ENCODE measurements at regions not wholly inside any gene's neighbourhood (a gene's known extent, or its start where the extent isn't known, plus 50 kb on each side); places are given as distances from the start of the nearest gene placed in this dataset.

- DNase-seq: no peak
These were observed 417.5 kb upstream of the HS6ST1 start for GRCh38 chr2:128736046-128736688.

GRCh38 chr2:128736689-128737545, 418.2 kb upstream of the HS6ST1 start:
- peak; percentile 50 for DNase-seq

- no peak for DNase-seq
These were observed 418.8 kb upstream of the HS6ST1 start for GRCh38 chr2:128737546-128737826.

GRCh38 chr2:128738446-128739110, 419.9 kb upstream of the HS6ST1 start:
- no peak for DNase-seq

GRCh38 chr2:128742467-128742866, 423.8 kb upstream of the HS6ST1 start:
- no peak for DNase-seq

- DNase-seq: no peak
These were observed 427.3 kb upstream of the HS6ST1 start for GRCh38 chr2:128745946-128746345.

- no peak for DNase-seq
These were observed 427.7 kb upstream of the HS6ST1 start for GRCh38 chr2:128746356-128746755.

- no peak for DNase-seq
These were observed 429.7 kb upstream of the HS6ST1 start for GRCh38 chr2:128748336-128748735.

GRCh38 chr2:128748835-128749605, 430.4 kb upstream of the HS6ST1 start:
- no peak for DNase-seq

- DNase-seq: no peak
These were observed 431.9 kb upstream of the HS6ST1 start for GRCh38 chr2:128750328-128751165.

- no peak for DNase-seq
These were observed 433.1 kb upstream of the HS6ST1 start for GRCh38 chr2:128751746-128752145.

- no peak for DNase-seq
These were observed 434.1 kb upstream of the HS6ST1 start for GRCh38 chr2:128752691-128753263.

- DNase-seq: no peak
These were observed 434.7 kb upstream of the HS6ST1 start for GRCh38 chr2:128753321-128753720.

- DNase-seq: no peak
These were observed 435.1 kb upstream of the HS6ST1 start for GRCh38 chr2:128753800-128754199.

- no peak for DNase-seq
These were observed 435.6 kb upstream of the HS6ST1 start for GRCh38 chr2:128754246-128754724.

GRCh38 chr2:128755695-128756364, 437.2 kb upstream of the HS6ST1 start:
- no peak for DNase-seq

GRCh38 chr2:128756365-128756717, 437.7 kb upstream of the HS6ST1 start:
- DNase-seq: no peak

- no peak for DNase-seq
These were observed 447.1 kb upstream of the HS6ST1 start for GRCh38 chr2:128765811-128766210.

- DNase-seq: no peak
These were observed 449.4 kb upstream of the HS6ST1 start for GRCh38 chr2:128768041-128768440.

GRCh38 chr2:128769457-128770142, 450.9 kb upstream of the HS6ST1 start:
- no peak for DNase-seq

Data from stimulated activated CD4-positive, alpha-beta T cell treated with anti-CD3 and anti-CD28 coated beads, Interleukin-12 subunit alpha, Interleukin-12 subunit beta, amount 100 ng/mL, for 4 hours (primary cell).